HCT116 (cell line): ENCODE measurements at regions not wholly inside any gene's neighbourhood (a gene's known extent, or its start where the extent isn't known, plus 50 kb on each side); places are given as distances from the start of the nearest gene placed in this dataset.

Source experiments
- POLR2A ChIP-seq: IDR thresholded peaks from 2 replicates; pipeline ENCODE4 v1.7.0; 2011; ENCODE audit warnings: borderline replicate concordance; ENCODE audit not compliant: insufficient read depth, insufficient read length; ENCODE audit errors: extremely low read depth
- POLR2AphosphoS5 ChIP-seq: IDR thresholded peaks from 2 replicates; pipeline ENCODE4 v1.6.1; 2011; ENCODE audit warnings: mild to moderate bottlenecking, low read depth, low read length, moderate library complexity
- RAD21 ChIP-seq: IDR thresholded peaks from 2 replicates; pipeline ENCODE4 v1.6.1; 2012; ENCODE audit warnings: low read depth, mild to moderate bottlenecking
- SIN3A ChIP-seq: IDR thresholded peaks from 2 replicates; pipeline ENCODE4 v1.6.1; 2012; ENCODE audit warnings: low read depth
- TF ChIP-seq, protein P1 (sequence below), 3 experiments: fragments of 200-600 bp in 1 of 3; sonication (generic) in 1 of 3; IDR thresholded peaks in 2 of 3; conservative IDR thresholded peaks in 1 of 3; 2 replicates each; pipeline ENCODE4 v1.5.1; 2012 to 2017; ENCODE audit warnings: low read depth in 2 of 3, low read length in 2 of 3, antibody characterized with exemption in 1 of 3, borderline replicate concordance in 1 of 3, control low read depth in 1 of 3, mild to moderate bottlenecking in 1 of 3, mixed read lengths in 1 of 3, mixed run types in 1 of 3, moderate library complexity in 1 of 3; ENCODE audit not compliant: insufficient read depth in 1 of 3
- TF ChIP-seq, protein P2 (sequence below): IDR thresholded peaks from 2 replicates; pipeline ENCODE4 v1.6.1; 2012

DNA sequence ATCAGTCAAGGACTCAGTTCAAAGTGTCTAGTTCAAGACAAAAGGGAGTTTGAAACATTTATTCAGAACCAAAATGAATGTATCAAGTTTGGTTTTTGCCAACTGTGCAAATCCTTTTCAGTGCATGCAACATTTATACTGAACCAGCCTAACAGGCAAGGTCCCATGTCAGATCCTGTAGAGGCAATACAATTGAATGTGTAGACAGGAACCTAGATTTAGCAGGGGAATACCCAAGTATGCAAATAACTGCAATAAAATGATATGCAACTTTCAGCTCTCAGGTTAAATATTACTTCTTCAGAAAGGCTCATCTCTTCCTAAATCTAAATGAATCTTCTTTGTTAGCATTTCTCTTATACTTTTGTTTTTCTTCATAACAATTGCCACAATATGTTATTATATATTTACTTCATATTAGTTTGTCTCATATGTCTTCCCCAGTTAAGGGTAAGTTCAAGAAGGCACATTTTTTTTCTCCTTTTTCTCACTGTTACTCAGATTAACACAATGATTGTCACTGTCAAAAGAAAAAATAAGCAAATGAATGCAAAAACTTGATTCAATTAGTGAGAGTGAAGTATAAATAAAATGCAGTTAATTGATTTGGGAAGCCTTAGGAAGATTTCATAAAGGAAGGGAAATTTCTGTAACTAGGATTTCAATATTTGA is 163.9 kb upstream of the RASA1 start:
- TF ChIP-seq, protein P1, sequence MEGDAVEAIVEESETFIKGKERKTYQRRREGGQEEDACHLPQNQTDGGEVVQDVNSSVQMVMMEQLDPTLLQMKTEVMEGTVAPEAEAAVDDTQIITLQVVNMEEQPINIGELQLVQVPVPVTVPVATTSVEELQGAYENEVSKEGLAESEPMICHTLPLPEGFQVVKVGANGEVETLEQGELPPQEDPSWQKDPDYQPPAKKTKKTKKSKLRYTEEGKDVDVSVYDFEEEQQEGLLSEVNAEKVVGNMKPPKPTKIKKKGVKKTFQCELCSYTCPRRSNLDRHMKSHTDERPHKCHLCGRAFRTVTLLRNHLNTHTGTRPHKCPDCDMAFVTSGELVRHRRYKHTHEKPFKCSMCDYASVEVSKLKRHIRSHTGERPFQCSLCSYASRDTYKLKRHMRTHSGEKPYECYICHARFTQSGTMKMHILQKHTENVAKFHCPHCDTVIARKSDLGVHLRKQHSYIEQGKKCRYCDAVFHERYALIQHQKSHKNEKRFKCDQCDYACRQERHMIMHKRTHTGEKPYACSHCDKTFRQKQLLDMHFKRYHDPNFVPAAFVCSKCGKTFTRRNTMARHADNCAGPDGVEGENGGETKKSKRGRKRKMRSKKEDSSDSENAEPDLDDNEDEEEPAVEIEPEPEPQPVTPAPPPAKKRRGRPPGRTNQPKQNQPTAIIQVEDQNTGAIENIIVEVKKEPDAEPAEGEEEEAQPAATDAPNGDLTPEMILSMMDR (IDR thresholded peaks at IDR 0.05 in 2 of 3, conservative IDR thresholded peaks at IDR 0.05 in 1 of 3; ENCODE audit: borderline replicate concordance in 1 of 3, insufficient read depth in 1 of 3, low read depth in 2 of 3, low read length in 2 of 3), result no peak
- no peak for TF ChIP-seq SIN3A
- TF ChIP-seq RAD21, result no peak
- no peak for TF ChIP-seq POLR2A
- TF ChIP-seq POLR2AphosphoS5, result no peak
- TF ChIP-seq, protein P2, sequence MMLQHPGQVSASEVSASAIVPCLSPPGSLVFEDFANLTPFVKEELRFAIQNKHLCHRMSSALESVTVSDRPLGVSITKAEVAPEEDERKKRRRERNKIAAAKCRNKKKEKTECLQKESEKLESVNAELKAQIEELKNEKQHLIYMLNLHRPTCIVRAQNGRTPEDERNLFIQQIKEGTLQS, result no peak
